HG02943 (cell line): ENCODE measurements at regions not wholly inside any gene's neighbourhood (a gene's known extent, or its start where the extent isn't known, plus 50 kb on each side); places are given as distances from the start of the nearest gene placed in this dataset.

Experiments
- ATAC-seq: cut with Tn5 transposase; IDR thresholded peaks from one replicate; pipeline ENCODE4 v1.9.1; 2021; ENCODE audit warnings: mild to moderate bottlenecking, low read depth, moderate library complexity; ENCODE audit not compliant: unreplicated experiment

GRCh38 chr6:150536835-150537234, 62.9 kb upstream of the PLEKHG1 start:
- no peak for ATAC-seq

GRCh38 chr6:150537491-150537890, 62.2 kb upstream of the PLEKHG1 start:
- ATAC-seq: no peak

GRCh38 chr6:150537893-150538292, 61.8 kb upstream of the PLEKHG1 start:
- ATAC-seq: no peak

- ATAC-seq: no peak
Observed at GRCh38 chr6:150539111-150539510, 60.6 kb upstream of the PLEKHG1 start.

GRCh38 chr6:150539568-150539967, 60.1 kb upstream of the PLEKHG1 start:
- no peak for ATAC-seq

- ATAC-seq: no peak
Observed at GRCh38 chr6:150541576-150541975, 58.1 kb upstream of the PLEKHG1 start.

- ATAC-seq: no peak
Observed at GRCh38 chr6:150543178-150543577, 56.5 kb upstream of the PLEKHG1 start.

- no peak for ATAC-seq
Observed at GRCh38 chr6:150544793-150545192, 54.9 kb upstream of the PLEKHG1 start.

- no peak for ATAC-seq
Observed at GRCh38 chr6:150546457-150546856, 53.2 kb upstream of the PLEKHG1 start.

- ATAC-seq: no peak
Observed at GRCh38 chr6:150547502-150548222, 52.0 kb upstream of the PLEKHG1 start.

GRCh38 chr6:150548330-150548729, 51.4 kb upstream of the PLEKHG1 start:
- no peak for ATAC-seq

GRCh38 chr6:150549007-150549406, 50.7 kb upstream of the PLEKHG1 start:
- ATAC-seq: no peak

- ATAC-seq: no peak
Observed at GRCh38 chr6:150549674-150550101, 50.0 kb upstream of the PLEKHG1 start.
